IMR-90 (cell line): ENCODE measurements at regions not wholly inside any gene's neighbourhood (a gene's known extent, or its start where the extent isn't known, plus 50 kb on each side); places are given as distances from the start of the nearest gene placed in this dataset.

Source experiments
- ATAC-seq: fragments of 200-7000 bp; cut with Tn5 transposase; 2 replicates; pipeline ENCODE4 v1.9.1; 2020; ENCODE audit warnings: low read depth, mild to moderate bottlenecking, moderate library complexity
- BruUV-seq: library from RNA; stranded (reverse); fragments of 400-500 nt; replicated peaks from 2 replicates; lab custom pipeline; 2021; lab: Mats Ljungman, UMichigan
- CTCF ChIA-PET: fragments of 300-600 bp; formaldehyde crosslinking; extraction: SDS; loops from one replicate; lab custom pipeline; 2021; ENCODE audit warnings: antibody characterized with exemption; lab: Yijun Ruan, JAX
- POLR2A ChIA-PET: fragments of 300-600 bp; sonication (Branson Sonifier 250); formaldehyde crosslinking; loops from one replicate; lab custom pipeline; 2022; ENCODE audit warnings: antibody characterized with exemption; ENCODE audit not compliant: unreplicated experiment; lab: Charles Lee
- DNase-seq: peaks from one replicate; pipeline ENCODE4 v3.0.0; 2013
- H2AFZ ChIP-seq: replicated peaks from 2 replicates; pipeline ENCODE3; 2013; ENCODE audit warnings: low read length, mild to moderate bottlenecking; ENCODE audit not compliant: poor library complexity
- H2AK5ac ChIP-seq: 2 replicates; pipeline ENCODE4 v1.6.1; 2013; ENCODE audit warnings: low read depth, low read length, inconsistent platforms
- H2AK9ac ChIP-seq: replicated peaks from 2 replicates; pipeline ENCODE3; 2013; ENCODE audit warnings: mild to moderate bottlenecking, low read depth, low read length, moderate library complexity; ENCODE audit not compliant: poor library complexity
- H2BK120ac ChIP-seq: 2 replicates; pipeline ENCODE4 v1.6.1; 2013; ENCODE audit warnings: low read depth, low read length, inconsistent platforms
- H2BK15ac ChIP-seq: 3 replicates; pipeline ENCODE4 v1.6.1; 2013; ENCODE audit warnings: low read depth, low read length, inconsistent platforms
- H2BK20ac ChIP-seq: 2 replicates; pipeline ENCODE4 v1.6.1; 2013; ENCODE audit warnings: low read depth, mild to moderate bottlenecking, inconsistent platforms, low read length, moderate library complexity
- H2BK5ac ChIP-seq: 2 replicates; pipeline ENCODE4 v1.6.1; 2013; ENCODE audit warnings: mild to moderate bottlenecking, low read depth, low read length, inconsistent platforms; ENCODE audit not compliant: poor library complexity, severe bottlenecking
- H3K14ac ChIP-seq: replicated peaks from 2 replicates; pipeline ENCODE4 v1.6.1; 2013; ENCODE audit warnings: low read depth, low read length, inconsistent platforms
- H3K18ac ChIP-seq: 2 replicates; pipeline ENCODE4 v1.6.1; 2013; ENCODE audit warnings: low read depth, low read length, control low read depth
- H3K23ac ChIP-seq: 2 replicates; pipeline ENCODE4 v1.6.1; 2013; ENCODE audit warnings: low read depth, low read length, inconsistent platforms
- H3K27ac ChIP-seq: 2 replicates; pipeline ENCODE4 v1.5.1; 2013; ENCODE audit warnings: mild to moderate bottlenecking, control low read depth, low read length; ENCODE audit not compliant: insufficient read depth
- H3K27me3 ChIP-seq: 2 replicates; pipeline ENCODE4 v1.6.1; 2013; ENCODE audit warnings: low read length; ENCODE audit not compliant: control insufficient read depth, insufficient read depth
- H3K36me3 ChIP-seq: 2 replicates; pipeline ENCODE4 v1.6.1; 2013; ENCODE audit warnings: low read length, mixed read lengths; ENCODE audit not compliant: control insufficient read depth, insufficient read depth
- H3K4ac ChIP-seq: 2 replicates; pipeline ENCODE4 v1.6.1; 2013; ENCODE audit warnings: low read depth, low read length, inconsistent platforms
- H3K4me1 ChIP-seq: 2 replicates; pipeline ENCODE4 v1.6.1; 2013; ENCODE audit warnings: low read length, mixed read lengths; ENCODE audit not compliant: control insufficient read depth, insufficient read depth
- H3K4me2 ChIP-seq: 2 replicates; pipeline ENCODE4 v1.6.1; 2013; ENCODE audit warnings: low read depth, mild to moderate bottlenecking, control low read depth, low read length, moderate library complexity
- H3K4me3 ChIP-seq: 2 replicates; pipeline ENCODE4 v1.5.1; 2013; ENCODE audit warnings: low read depth, mild to moderate bottlenecking, control low read depth, low read length, moderate library complexity; ENCODE audit not compliant: insufficient read depth
- H3K56ac ChIP-seq: 2 replicates; pipeline ENCODE4 v1.6.1; 2013; ENCODE audit warnings: low read length, inconsistent platforms; ENCODE audit not compliant: insufficient read depth; ENCODE audit errors: extremely low read depth
- H3K79me1 ChIP-seq, 2 experiments: 2 replicates each; pipeline ENCODE4 v1.6.1; 2013; ENCODE audit warnings: low read length in 2 of 2, inconsistent platforms in 1 of 2, low read depth in 1 of 2
- H3K9ac ChIP-seq: 2 replicates; pipeline ENCODE4 v1.6.1; 2013; ENCODE audit warnings: low read depth, low read length, control low read depth
- H3K9me1 ChIP-seq: 2 replicates; pipeline ENCODE4 v1.6.1; 2013; ENCODE audit warnings: low read length, inconsistent platforms; ENCODE audit not compliant: insufficient read depth
- H3K9me3 ChIP-seq: 2 replicates; pipeline ENCODE4 v1.6.1; 2013; ENCODE audit warnings: low read length; ENCODE audit not compliant: control insufficient read depth, insufficient read depth
- H4K20me1 ChIP-seq: 2 replicates; pipeline ENCODE4 v1.6.1; 2013; ENCODE audit warnings: low read length, inconsistent platforms; ENCODE audit not compliant: insufficient read depth
- H4K5ac ChIP-seq: 2 replicates; pipeline ENCODE4 v1.6.1; 2013; ENCODE audit warnings: mild to moderate bottlenecking, low read depth, low read length, control low read depth
- H4K8ac ChIP-seq, 2 experiments: 2 replicates each; pipeline ENCODE4 v1.6.1; 2013; ENCODE audit warnings: low read depth in 2 of 2, low read length in 2 of 2, control low read depth in 1 of 2, inconsistent platforms in 1 of 2
- H4K91ac ChIP-seq: 2 replicates; pipeline ENCODE4 v1.6.1; 2013; ENCODE audit warnings: low read depth, low read length, inconsistent platforms; ENCODE audit not compliant: insufficient read depth
- MAFK ChIP-seq: IDR thresholded peaks from 2 replicates; pipeline ENCODE4 v1.6.1; 2012; ENCODE audit warnings: low read depth, low read length, improper control_type of control experiment
- MXI1 ChIP-seq: IDR thresholded peaks from 2 replicates; pipeline ENCODE4 v1.6.1; 2012; ENCODE audit warnings: low read depth, mild to moderate bottlenecking, low read length, moderate library complexity, borderline replicate concordance
- NFE2L2 ChIP-seq: fragments of 150-350 bp; IDR thresholded peaks from 2 replicates; pipeline ENCODE4 v1.6.1; 2016; ENCODE audit warnings: low read depth, mild to moderate bottlenecking, low read length
- RCOR1 ChIP-seq: IDR thresholded peaks from 2 replicates; pipeline ENCODE4 v1.6.1; 2012; ENCODE audit warnings: mild to moderate bottlenecking, low read length, improper control_type of control experiment; ENCODE audit not compliant: insufficient replicate concordance
- SMC3 ChIP-seq: fragments of 150-350 bp; IDR thresholded peaks from 2 replicates; pipeline ENCODE4 v1.6.1; 2016; ENCODE audit warnings: low read depth, mild to moderate bottlenecking, antibody characterized with exemption, low read length, moderate library complexity
- WGBS, 2 experiments: methylation state at CpG; one replicate each; pipeline versions ENCODE4 v1.1.5 to v1.1.7; 2013; ENCODE audit warnings: missing lambda C conversion rate in 2 of 2; ENCODE audit not compliant: insufficient read length in 1 of 2; ENCODE audit errors: extremely low coverage in 2 of 2; 5-methylcytosine and 5-hydroxymethylcytosine counted together
- dilution Hi-C: fragments of 300-500 bp; cut with HindIII; formaldehyde crosslinking; loops from one replicate; pipeline ENCODE4 v1.14.3; 2018; ENCODE audit warnings: low sequenced_read_pairs; ENCODE audit not compliant: unreplicated experiment
- in situ Hi-C: fragments of 300-500 bp; cut with MboI; formaldehyde crosslinking; loops from 3 replicates; pipeline ENCODE4 v1.14.3; 2019; ENCODE audit warnings: low sequenced_read_pairs, inconsistent platforms, mixed read lengths
- intact Hi-C: fragments of 100-400 bp; cut with micrococcal nuclease; formaldehyde crosslinking; loops from 2 replicates; pipeline ENCODE4 v1.10.0; 2022
- TF ChIP-seq, protein P1 (sequence below): fragments of 150-350 bp; IDR thresholded peaks from 2 replicates; pipeline ENCODE4 v1.6.1; 2016; ENCODE audit warnings: low read depth, mild to moderate bottlenecking, low read length, moderate library complexity, borderline replicate concordance

DNA sequence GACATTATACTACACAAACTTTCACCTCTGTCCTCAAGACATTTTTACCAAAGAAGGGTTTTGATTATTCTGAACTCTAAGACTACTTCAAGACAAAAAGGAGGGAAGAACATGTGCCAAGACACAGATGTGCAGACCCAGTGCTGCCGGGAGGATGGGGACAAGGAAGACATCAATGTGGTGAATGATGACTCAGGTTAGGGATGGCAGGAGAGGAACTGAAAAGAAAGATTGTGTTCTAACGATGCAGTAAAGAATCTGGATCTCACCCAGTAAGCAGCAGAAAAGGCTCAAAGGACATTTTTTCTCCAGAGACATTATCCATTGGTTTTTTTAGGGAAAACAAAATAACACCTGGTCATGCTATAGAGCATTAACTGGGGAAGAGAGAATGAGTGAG lies 449.9 kb upstream of the NR2F2 start:
- Histone ChIP-seq H3K4me1 (peaks cover 3% of the 10 kb centered on the region; the same call in 1 of the 2 replicates), H3K79me1 (no peaks in the 10 kb centered on the region), H4K8ac (no peak overlapping the region), H3K14ac (no peak overlapping the region), H3K27ac (no peak overlapping the region), H3K4me3 (no peak overlapping the region), H3K23ac (no peak overlapping the region), H4K5ac (no peak overlapping the region), H4K91ac (no peak overlapping the region), H3K18ac (no peak overlapping the region), H2BK120ac (no peak overlapping the region), H2BK15ac (no peak overlapping the region), H3K9me1 (no peaks in the 10 kb centered on the region; the same call in 1 of the 2 replicates), H2AK9ac (no peak overlapping the region), H3K56ac (no peak overlapping the region), H2BK5ac (no peak overlapping the region), H3K27me3 (no peaks in the 10 kb centered on the region), H3K9ac (no peak overlapping the region), H3K36me3 (no peaks in the 10 kb centered on the region), H3K4me2 (no peak overlapping the region), H2BK20ac (peak overlapping the region; percentile 76), H4K20me1 (no peaks in the 10 kb centered on the region), H3K4ac (no peak overlapping the region), H2AK5ac (no peak overlapping the region), H2AFZ (peak overlapping the region; percentile 27), H3K9me3 (no peaks in the 10 kb centered on the region)
- TF ChIP-seq NFE2L2 (no peak), SMC3 (no peak), MAFK (no peak), RCOR1 (no peak), MXI1 (no peak)
- TF ChIP-seq, protein P1, sequence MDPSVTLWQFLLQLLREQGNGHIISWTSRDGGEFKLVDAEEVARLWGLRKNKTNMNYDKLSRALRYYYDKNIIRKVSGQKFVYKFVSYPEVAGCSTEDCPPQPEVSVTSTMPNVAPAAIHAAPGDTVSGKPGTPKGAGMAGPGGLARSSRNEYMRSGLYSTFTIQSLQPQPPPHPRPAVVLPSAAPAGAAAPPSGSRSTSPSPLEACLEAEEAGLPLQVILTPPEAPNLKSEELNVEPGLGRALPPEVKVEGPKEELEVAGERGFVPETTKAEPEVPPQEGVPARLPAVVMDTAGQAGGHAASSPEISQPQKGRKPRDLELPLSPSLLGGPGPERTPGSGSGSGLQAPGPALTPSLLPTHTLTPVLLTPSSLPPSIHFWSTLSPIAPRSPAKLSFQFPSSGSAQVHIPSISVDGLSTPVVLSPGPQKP, result no peak
- WGBS, 2 experiments, result 57% methylated on average over 1 of the region's 2 CpGs; no CpG with 5 or more reads in 1 of the 2 experiments
- intact Hi-C loops, result no loop called here
- no TSS peak for BruUV-seq
- ChIA-PET POLR2A (no interaction called here), CTCF (no interaction called here)
- in situ Hi-C loops, result no loop called here
- no peak for ATAC-seq
- dilution Hi-C loops, result no loop called here
- no peak for DNase-seq
